ENCODE measurements at regions not wholly inside any gene's neighbourhood (a gene's known extent, or its start where the extent isn't known, plus 50 kb on each side); places are given as distances from the start of the nearest gene placed in this dataset.

DNA sequence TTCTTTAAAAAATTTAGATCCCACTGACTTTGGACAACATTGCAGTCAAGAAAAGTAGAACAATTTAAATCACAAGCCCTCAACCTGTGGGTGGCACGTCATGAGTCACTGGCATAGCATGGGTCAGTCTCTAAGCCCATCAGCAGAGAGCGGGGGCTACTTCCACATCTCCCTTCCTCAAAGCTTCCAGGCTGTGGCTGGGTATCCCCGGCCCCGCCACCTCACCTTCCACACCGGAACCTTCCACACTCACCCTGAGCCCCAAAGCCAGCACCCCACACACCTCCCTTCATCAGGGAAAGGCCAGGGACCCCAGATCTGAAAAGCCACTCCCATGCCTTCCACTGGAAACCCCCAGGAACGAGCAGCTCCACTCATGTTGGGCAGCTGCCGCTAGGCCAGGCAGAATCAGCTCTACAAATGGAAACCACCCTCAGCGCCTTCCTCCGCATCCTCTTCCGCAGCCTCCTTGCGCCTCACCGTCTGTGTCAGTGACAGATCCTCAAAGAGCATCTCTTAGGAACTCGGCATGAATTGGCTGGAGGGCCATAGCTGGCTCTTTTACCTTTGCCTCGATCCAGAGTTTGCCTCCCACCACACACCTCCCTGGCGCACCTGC is 156.5 kb downstream of the ERCC6L2 start:
- no peak for ATAC-seq

DNA sequence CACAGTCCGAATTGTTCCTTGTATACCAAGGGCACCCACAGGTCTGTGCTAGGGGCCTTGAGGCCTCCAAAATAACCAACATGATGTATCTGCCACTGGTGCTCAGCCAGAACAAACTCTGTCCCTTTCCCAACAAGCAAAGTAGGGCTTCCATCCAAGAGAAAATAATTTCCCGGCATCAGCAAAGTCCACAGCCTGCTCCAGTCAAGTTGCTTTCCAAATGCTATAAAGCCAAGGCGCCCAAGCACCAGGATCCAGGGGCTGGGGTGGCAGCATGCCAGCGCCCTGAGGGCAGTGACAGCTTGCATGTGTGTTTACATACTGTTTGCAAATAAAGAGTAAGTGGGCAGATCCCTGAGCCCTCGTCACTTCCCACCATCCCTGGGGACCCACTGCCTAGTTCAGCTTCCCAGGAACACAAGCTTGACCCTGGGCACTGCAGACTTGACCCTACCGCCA is 155.9 kb downstream of the ERCC6L2 start:
- ATAC-seq: no peak

DNA sequence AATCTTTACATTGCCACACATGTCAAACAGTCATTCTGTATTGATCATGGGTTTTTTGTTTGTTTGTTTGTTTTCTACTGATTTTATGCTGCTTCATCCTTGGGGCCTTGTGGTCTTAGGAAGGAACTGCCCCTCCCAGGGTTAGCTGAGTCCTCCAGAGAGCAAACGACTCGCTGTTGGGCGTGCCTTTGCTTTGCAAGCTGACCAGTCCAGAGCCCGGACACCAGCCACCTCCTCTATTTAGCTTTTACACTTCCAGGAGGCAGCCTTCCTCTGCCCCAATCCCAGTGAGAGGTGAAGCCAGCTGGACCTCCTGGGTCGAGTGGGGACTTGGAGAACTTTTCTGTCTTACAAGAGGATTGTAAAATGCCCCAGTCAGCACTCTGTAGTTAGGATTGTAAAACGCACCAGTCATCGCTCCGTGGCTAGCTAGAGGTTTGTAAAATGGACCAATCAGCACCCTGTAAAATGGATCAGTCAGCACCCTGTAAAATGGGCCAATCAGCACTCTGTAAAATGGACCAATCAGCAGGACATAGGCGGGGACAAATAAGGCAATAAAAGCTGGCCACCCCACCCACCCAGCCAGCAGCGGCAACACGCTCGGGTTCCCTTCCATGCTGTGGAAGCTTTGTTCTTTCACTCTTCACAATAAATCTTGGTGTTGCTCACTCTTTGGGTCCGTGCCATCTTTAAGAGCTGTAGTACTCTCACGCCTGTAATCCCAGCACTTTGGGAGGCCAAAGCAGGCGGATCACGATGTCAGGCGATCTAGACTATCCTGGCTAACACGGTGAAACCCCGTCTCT is 154.4 kb downstream of the ERCC6L2 start:
- no peak for ATAC-seq

DNA sequence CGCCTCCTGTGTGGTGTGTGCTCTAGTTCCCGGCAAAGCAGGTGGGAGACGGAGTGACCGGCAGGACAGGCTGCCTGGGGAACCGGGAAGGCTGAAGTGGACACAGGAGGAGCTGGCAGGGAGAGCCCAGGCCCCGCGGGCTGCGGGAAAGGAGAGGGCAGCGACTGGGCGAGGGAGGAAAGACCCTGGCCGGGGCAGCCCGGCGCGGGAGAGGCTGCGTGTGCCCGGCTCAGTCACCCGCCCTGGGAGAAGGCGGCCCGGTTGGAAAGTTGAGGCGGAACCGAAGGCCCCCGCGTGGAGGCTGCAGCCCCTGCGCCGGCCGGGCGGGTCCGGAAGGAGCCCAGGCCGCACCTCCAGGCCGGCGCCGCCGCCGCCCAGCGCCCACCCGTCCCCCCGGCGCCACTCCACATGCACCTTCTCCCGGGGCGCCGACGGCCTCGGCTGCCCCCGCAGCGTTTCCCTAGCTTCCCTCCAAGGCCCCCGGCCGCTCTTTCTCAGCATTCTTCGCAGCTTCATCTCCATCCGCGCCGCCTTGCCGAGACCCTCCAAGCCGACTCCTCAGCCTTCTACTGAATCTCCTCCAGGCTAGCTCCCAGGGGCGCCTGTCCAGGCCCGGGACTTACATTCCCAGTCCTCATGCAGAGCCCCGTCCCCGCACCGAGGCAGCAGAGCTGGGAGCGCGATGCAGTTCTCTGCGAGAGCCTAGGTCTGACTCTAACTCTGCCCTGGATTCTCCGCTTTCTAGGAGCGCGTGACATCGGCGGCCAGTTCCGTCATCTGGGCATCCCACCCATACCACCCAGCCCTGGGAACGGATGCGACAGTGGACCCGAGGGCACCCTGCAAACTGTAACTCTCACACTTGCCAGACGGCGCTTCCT is 152.0 kb downstream of the ERCC6L2 start:
- ATAC-seq: peak in 1 of 2 donors; percentile 19

DNA sequence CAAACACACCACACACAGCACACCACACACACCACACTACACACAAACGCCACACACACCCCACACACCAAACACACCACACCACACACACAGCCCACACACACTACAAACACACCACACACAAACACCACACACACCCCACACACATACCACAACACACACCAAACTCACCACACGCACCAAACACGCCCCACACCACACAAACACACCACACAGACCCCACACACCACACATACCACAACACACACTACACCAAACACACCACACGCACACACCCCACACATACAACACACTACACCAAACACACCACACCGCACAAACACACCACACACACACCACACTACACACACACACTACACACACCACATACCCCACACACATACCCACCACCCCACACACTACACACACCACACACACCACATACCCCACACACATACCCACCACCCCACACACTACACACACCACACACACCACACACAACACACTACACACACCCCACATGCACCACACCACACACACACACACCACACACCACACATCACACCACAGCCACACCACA is 151.2 kb downstream of the ERCC6L2 start:
- ATAC-seq: peak in 1 of 2 donors; percentile 5

DNA sequence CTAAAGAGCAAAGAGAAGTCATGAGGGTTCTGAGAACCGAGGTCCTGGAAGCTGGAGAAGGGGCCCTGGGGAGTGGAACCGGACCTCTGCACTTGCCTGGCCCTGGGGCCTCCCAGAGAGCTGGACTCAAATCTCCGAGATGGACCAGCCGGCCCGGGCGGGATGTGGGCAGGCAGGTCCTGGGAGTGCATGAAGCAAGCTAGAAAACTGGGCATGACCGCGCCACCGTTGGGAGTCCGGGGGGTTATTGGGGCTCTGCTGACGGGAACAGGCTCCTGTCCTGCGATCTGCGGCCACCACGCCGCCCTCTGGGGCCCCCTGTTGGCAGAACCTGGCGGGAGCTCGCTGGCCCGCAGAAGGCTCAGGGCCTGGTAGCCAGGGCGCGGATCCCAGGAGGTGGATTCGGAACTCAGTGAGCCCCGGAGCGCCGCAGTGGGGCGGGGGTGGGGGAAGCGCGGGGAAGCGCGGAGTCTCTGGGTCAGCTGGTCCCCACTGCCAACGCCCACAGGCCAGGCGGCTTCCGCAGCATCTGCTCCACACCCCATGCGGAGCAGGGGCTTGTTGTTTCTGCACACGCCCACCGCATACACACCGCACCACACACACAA is 150.6 kb downstream of the ERCC6L2 start:
- ATAC-seq: no peak

DNA sequence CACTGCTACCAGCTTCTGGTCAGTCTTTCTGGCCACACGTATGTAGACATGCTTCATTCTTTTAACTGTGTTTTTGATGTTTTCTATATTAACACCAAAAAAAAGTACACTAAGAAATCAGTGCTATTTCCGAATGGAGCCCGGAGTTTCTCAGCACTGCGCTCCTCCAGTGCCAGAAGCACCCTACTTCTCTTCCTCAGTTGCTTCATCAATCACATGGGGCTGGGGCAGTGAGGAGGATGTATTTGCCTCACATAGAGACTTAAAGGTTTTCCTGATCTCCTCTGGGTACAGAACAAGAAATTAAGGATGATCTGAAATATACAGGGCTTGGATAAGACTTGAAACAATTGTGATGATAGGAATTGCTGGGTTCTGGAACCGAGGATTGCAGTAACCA is 148.0 kb downstream of the ERCC6L2 start:
- ATAC-seq: no peak

DNA sequence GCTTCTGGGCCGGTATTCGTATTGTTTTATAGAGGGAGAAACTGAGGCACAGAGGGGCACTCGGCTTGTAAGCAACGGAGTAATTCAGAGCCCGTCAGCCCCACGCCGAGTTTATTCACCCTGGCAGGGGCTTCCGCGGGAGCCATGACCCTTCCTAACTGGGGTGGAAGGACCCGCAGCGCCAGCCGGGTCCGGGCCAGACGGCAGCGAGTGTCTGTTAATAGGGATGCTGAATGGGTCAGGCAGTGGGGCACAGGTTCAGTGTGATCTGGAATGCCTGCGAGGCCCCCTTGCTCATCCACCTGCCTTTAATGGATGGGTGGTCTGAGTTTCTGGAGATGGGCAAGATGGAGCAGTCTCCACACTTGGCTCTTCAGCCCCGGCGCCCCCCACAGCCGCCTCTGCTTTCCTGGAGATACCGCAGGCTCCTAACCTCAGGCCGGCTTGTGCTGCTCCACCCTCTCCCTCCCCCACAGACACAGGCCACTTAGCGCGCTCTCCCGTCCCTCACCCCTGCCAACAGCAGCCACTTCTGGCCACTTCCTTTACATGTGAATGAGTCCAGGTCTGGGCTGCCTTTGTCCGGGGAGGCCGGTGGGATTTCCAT is 147.1 kb downstream of the ERCC6L2 start:
- peak in 1 of 2 donors; percentile 25 for ATAC-seq

DNA sequence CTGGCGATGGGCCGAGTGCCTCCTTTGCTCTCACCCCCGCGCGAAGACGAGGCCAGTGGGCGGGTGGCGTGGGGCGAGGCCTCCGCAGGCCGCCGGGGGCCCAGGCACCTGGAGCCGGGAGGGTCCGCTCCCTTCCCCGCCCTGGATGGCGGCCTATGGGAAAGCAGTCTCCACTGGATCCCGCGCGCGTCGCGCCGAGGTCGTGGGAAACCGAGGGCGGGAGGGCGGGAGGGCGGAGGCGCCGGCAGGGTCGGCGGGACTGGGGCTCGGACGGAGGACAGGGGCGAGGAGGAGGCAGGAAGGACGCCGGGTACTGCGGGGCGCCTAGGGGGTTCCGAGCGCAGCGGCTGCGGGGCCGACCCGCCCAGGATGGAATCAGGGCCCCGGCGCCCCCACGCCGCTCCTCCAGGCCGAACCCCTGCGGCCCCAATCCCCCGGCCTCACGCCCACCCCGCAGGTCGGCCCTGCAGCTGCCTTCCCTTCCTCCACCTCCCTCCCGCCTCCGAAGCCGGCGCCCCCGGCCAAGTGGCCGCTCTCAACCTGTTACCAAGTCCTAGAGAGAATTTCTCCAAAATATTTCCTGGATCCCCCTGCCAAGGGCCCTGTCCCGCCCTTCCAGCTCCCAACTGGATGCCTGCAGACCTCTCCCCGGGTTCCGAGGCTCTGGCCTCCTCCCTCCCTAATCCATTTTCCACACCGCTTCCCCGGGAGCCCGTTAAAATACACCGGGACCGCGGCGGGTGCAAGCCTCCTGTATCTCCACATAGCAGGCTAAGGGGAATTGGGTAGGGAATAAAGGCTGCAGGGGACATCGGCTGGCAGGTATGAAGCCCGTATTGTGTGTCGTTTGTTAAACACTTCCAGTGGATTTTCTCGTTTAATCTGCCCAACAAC is 146.3 kb downstream of the ERCC6L2 start:
- ATAC-seq: peak in 1 of 2 donors; percentile 12

DNA sequence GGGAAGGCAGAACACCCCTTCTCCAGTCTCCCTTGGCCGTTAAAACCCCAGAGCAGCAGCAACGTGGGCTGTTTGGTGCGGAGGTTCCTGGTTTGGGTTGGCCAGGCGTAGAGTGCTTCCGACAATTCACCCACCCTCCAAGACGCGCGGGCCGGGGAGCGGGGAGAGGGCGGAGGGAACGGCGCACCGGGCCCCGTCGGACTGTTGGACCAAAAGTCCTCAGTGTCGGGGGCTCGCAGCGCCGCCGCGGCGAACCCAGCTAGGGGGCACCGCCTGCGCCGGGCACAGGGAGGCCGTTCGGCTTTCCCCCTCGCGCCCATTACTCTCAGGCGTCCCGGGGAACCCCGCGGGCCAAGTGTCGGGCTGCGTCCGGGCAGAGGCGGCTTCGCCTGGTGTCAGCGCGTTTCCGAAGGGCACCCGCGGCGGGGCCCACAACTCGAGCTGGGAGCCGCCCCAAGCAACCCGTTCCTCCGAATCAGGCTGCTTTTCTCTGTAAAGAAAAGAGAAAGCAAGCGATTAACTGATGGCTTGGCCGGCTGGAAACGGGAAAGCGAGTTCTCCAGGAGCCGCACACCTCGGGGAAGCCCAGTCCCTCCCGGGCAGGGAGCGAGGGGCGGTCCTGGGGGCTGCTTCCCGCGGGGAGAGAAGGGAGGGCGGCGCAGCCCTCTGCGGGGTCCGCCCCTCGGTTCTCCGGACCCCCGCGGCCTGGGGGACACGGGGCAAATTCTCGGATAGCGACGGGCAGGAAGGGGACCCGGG is 145.5 kb downstream of the ERCC6L2 start:
- ATAC-seq: peak; percentile 32 to 45

DNA sequence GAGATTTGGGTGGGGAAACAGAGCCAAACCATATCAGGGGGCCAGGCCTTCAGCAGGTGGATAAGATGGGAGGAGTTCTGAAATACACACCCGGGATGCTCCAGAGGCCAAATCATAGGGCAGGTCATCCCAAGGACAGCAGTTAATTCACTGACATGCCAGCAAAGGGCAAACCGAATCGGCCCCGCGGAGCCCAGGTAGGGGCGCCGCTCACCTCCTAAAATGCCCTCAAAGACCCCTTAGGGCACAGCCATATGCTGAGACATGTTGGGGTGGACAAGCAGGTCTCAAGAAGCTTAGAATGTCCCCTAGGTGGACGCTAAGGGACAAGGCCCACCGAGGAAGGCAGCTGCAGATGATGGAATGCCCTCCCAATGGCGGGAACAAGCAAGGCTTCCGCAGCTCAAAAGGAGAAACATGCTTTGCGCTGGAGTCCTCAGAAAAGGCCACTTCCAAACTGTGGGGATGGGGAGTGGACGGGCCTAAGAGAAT is 144.9 kb downstream of the ERCC6L2 start:
- ATAC-seq: no peak
